HepG2 (cell line): ENCODE measurements at regions not wholly inside any gene's neighbourhood (a gene's known extent, or its start where the extent isn't known, plus 50 kb on each side); places are given as distances from the start of the nearest gene placed in this dataset.

ENCODE experiments used
- ATAC-seq: fragments of 200-7000 bp; cut with Tn5 transposase; 3 replicates; pipeline ENCODE4 v1.9.1; 2020; ENCODE audit warnings: mild to moderate bottlenecking, moderate library complexity
- BruUV-seq: library from RNA; stranded (reverse); fragments of 400-500 nt; replicated peaks from 2 replicates; lab custom pipeline; 2021; lab: Mats Ljungman, UMichigan
- CTCF ChIA-PET: fragments of 300-600 bp; formaldehyde crosslinking; extraction: SDS; loops from one replicate; lab custom pipeline; 2021; ENCODE audit warnings: low total read pairs, inconsistent platforms, low intra/inter-chr PET ratio; lab: Yijun Ruan, JAX
- POLR2A ChIA-PET: fragments of 350-600 bp; sonication (Branson Sonifier 250); formaldehyde crosslinking; loops from one replicate; lab custom pipeline; 2020; ENCODE audit warnings: antibody characterized with exemption, inconsistent platforms; lab: Yijun Ruan, JAX
- DNase-seq: peaks from one replicate; pipeline ENCODE4 v3.0.0-alpha.2; 2015; ENCODE audit warnings: low spot score
- FAIRE-seq: peaks from 3 replicates; lab custom pipeline; 2011; peaks lifted over from hg19 to GRCh38; lab: Jason Lieb, UNC
- H2AFZ ChIP-seq: one replicate; pipeline ENCODE4 v1.6.1; 2011; ENCODE audit warnings: low read length, inconsistent platforms
- H3K27ac ChIP-seq: fragments of 300-600 bp; 3 replicates; pipeline ENCODE4 v1.8.0; 2011; ENCODE audit warnings: mixed run types, mild to moderate bottlenecking, mixed read lengths, low read length, inconsistent platforms; ENCODE audit not compliant: insufficient read depth; ENCODE audit errors: extremely low read length
- H3K27me3 ChIP-seq, 2 experiments: fragments of 200-600 bp in 1 of 2; 2 replicates in 1 of 2; 3 replicates in 1 of 2; pipeline versions ENCODE4 v1.6.0 to v1.8.0; 2011; ENCODE audit warnings: low read length in 2 of 2, mild to moderate bottlenecking in 2 of 2, moderate library complexity in 2 of 2, inconsistent platforms in 1 of 2; ENCODE audit not compliant: insufficient read depth in 2 of 2, control insufficient read depth in 1 of 2
- H3K36me3 ChIP-seq, 2 experiments: fragments of 200-600 bp in 1 of 2; replicated peaks in 1 of 2; 2 replicates in 1 of 2; 3 replicates in 1 of 2; pipeline versions ENCODE4 v1.5.1 to v1.8.0; 2011; ENCODE audit warnings: low read length in 2 of 2, inconsistent platforms in 1 of 2; ENCODE audit not compliant: insufficient read depth in 2 of 2, control insufficient read depth in 1 of 2
- H3K4me1 ChIP-seq: 2 replicates; pipeline ENCODE4 v1.5.1; 2012; ENCODE audit warnings: low read length, inconsistent platforms; ENCODE audit not compliant: insufficient read depth
- H3K4me2 ChIP-seq: 2 replicates; pipeline ENCODE4 v1.6.0; 2011; ENCODE audit warnings: low read depth, low read length, inconsistent platforms
- H3K4me3 ChIP-seq, 3 experiments: fragments of 200-600 bp in 1 of 3; sonication (generic), shearing (Covaris generic) in 1 of 3; replicated peaks in 1 of 3; 2 replicates each; pipeline ENCODE4 v1.5.1; 2011 to 2016; ENCODE audit warnings: low read length in 3 of 3, inconsistent platforms in 2 of 3, low read depth in 2 of 3, mild to moderate bottlenecking in 2 of 3, control low read depth in 1 of 3, mixed read lengths in 1 of 3; ENCODE audit not compliant: insufficient read depth in 1 of 3
- H3K79me2 ChIP-seq: one replicate; pipeline ENCODE4 v1.6.1; 2011; ENCODE audit warnings: low read length, inconsistent platforms; ENCODE audit not compliant: insufficient read depth
- H3K9ac ChIP-seq: 2 replicates; pipeline ENCODE4 v1.6.0; 2011; ENCODE audit warnings: mild to moderate bottlenecking, low read depth, low read length, inconsistent platforms; ENCODE audit not compliant: insufficient read depth
- H3K9me3 ChIP-seq: 2 replicates; pipeline ENCODE4 v1.5.1; 2012; ENCODE audit warnings: mild to moderate bottlenecking, low read length
- H4K20me1 ChIP-seq: 2 replicates; pipeline ENCODE4 v1.6.0; 2011; ENCODE audit warnings: inconsistent platforms, mild to moderate bottlenecking, low read length, moderate library complexity; ENCODE audit not compliant: insufficient read depth
- ARID2 ChIP-seq: sonication (generic); formaldehyde crosslinking; IDR thresholded peaks from 2 replicates; pipeline ENCODE4 v1.8.1; 2022; ENCODE audit warnings: mild to moderate bottlenecking, missing genetic modification reagents, borderline replicate concordance
- ATRX ChIP-seq: sonication (generic); formaldehyde crosslinking; IDR thresholded peaks from 2 replicates; pipeline ENCODE4 v1.4.0; 2020; ENCODE audit warnings: missing genetic modification reagents, borderline replicate concordance
- DMAP1 ChIP-seq: IDR thresholded peaks from 2 replicates; pipeline ENCODE4 v1.6.1; 2016
- ELF4 ChIP-seq: sonication (generic); formaldehyde crosslinking; IDR thresholded peaks from 2 replicates; pipeline ENCODE4 v1.5.0; 2020; ENCODE audit warnings: missing genetic modification reagents, mild to moderate bottlenecking, moderate library complexity, borderline replicate concordance
- HINFP ChIP-seq: sonication (generic); formaldehyde crosslinking; IDR thresholded peaks from 2 replicates; pipeline ENCODE4 v1.4.0; 2020; ENCODE audit warnings: low read depth, mild to moderate bottlenecking, missing genetic modification reagents
- MAZ ChIP-seq, 2 experiments: sonication (generic) in 1 of 2; formaldehyde crosslinking in 1 of 2; IDR thresholded peaks; 2 replicates each; pipeline versions ENCODE4 v1.5.0 to v1.6.1; 2012 to 2020; ENCODE audit warnings: low read depth in 2 of 2, mild to moderate bottlenecking in 2 of 2, borderline replicate concordance in 1 of 2, improper control_type of control experiment in 1 of 2, low read length in 1 of 2, missing genetic modification reagents in 1 of 2, moderate library complexity in 1 of 2
- MTA1 ChIP-seq: sonication (generic); formaldehyde crosslinking; IDR thresholded peaks from 2 replicates; pipeline ENCODE4 v1.4.0; 2020; ENCODE audit warnings: missing genetic modification reagents, mild to moderate bottlenecking, borderline replicate concordance
- MYNN ChIP-seq: sonication (generic); formaldehyde crosslinking; IDR thresholded peaks from 2 replicates; pipeline ENCODE4 v1.4.0; 2020; ENCODE audit warnings: mild to moderate bottlenecking, low read depth, missing genetic modification reagents
- RXRB ChIP-seq: IDR thresholded peaks from 2 replicates; pipeline ENCODE4 v1.6.1; 2016; ENCODE audit warnings: borderline replicate concordance, missing genetic modification reagents, missing compliant biosample characterization
- SOX13 ChIP-seq, 3 experiments: fragments of 450-650 bp in 1 of 3; sonication (generic) in 1 of 3; formaldehyde crosslinking in 1 of 3; IDR thresholded peaks in 2 of 3; conservative IDR thresholded peaks in 1 of 3; 2 replicates each; pipeline versions ENCODE4 v1.5.0 to v1.6.1; 2016 to 2020; ENCODE audit warnings: antibody characterized with exemption in 1 of 3, mild to moderate bottlenecking in 1 of 3, missing compliant biosample characterization in 1 of 3, missing genetic modification reagents in 1 of 3, moderate library complexity in 1 of 3
- SP140L ChIP-seq: sonication (generic); formaldehyde crosslinking; IDR thresholded peaks from 2 replicates; pipeline ENCODE4 v1.4.0; 2020; ENCODE audit warnings: missing genetic modification reagents, borderline replicate concordance
- ZNF12 ChIP-seq: sonication (generic); formaldehyde crosslinking; IDR thresholded peaks from 2 replicates; pipeline ENCODE4 v1.5.0; 2020; ENCODE audit warnings: missing genetic modification reagents
- ZNF3 ChIP-seq: IDR thresholded peaks from 2 replicates; pipeline ENCODE4 v1.7.0; 2017; ENCODE audit warnings: inconsistent platforms
- ZNF75D ChIP-seq: sonication (generic); formaldehyde crosslinking; IDR thresholded peaks from 2 replicates; pipeline ENCODE4 v1.8.1; 2023; ENCODE audit warnings: missing genetic modification reagents, mild to moderate bottlenecking, borderline replicate concordance
- ZNF773 ChIP-seq: sonication (generic); formaldehyde crosslinking; IDR thresholded peaks from 2 replicates; pipeline ENCODE4 v1.4.0; 2020; ENCODE audit warnings: missing genetic modification reagents, borderline replicate concordance
- WGBS: methylation state at CpG from one replicate; pipeline ENCODE4 v1.1.6; 2017; ENCODE audit warnings: low lambda C conversion rate; 5-methylcytosine and 5-hydroxymethylcytosine counted together
- in situ Hi-C: cut with HindIII; loops from 2 replicates; pipeline ENCODE4 v1.10.0; 2017; ENCODE audit warnings: low pct_unique_long_range_greater_than_20kb; ENCODE audit not compliant: extremely low pct_ligation_motif_present
- intact Hi-C: fragments of 100-400 bp; cut with micrococcal nuclease; formaldehyde crosslinking; loops from one replicate; pipeline ENCODE4 v1.10.0; 2022; ENCODE audit not compliant: unreplicated experiment

- Histone ChIP-seq H3K27me3 (no peaks in the 10 kb centered on the region), H3K9me3 (peaks cover 69% of the 10 kb centered on the region), H3K4me1 (no peaks in the 10 kb centered on the region), H3K79me2 (no peaks in the 10 kb centered on the region), H3K9ac (no peak overlapping the region), H4K20me1 (no peaks in the 10 kb centered on the region), H2AFZ (no peak overlapping the region), H3K4me3 (no peak overlapping the region), H3K4me2 (no peak overlapping the region), H3K36me3 (no peaks in the 10 kb centered on the region), H3K27ac (no peak overlapping the region)
- TF ChIP-seq ZNF3 (CRISPR knock-in tag) (no peak), MYNN (CRISPR knock-in tag) (no peak), ELF4 (CRISPR knock-in tag) (no peak), MAZ (IDR thresholded peaks at IDR 0.05; ENCODE audit: borderline replicate concordance, low read depth, low read length) (no peak), MAZ (CRISPR knock-in tag; IDR thresholded peaks at IDR 0.05; ENCODE audit: low read depth) (no peak), RXRB (CRISPR knock-in tag) (no peak), DMAP1 (no peak), SP140L (no peak), ZNF773 (CRISPR knock-in tag) (no peak), SOX13 (IDR thresholded peaks at IDR 0.05) (no peak), SOX13 (CRISPR knock-in tag; conservative IDR thresholded peaks at IDR 0.05 in 1 of 2, IDR thresholded peaks at IDR 0.05 in 1 of 2) (no peak), ATRX (CRISPR knock-in tag) (no peak), ZNF75D (CRISPR knock-in tag) (no peak), ARID2 (no peak), MTA1 (CRISPR knock-in tag) (no peak), HINFP (CRISPR knock-in tag) (no peak), ZNF12 (CRISPR knock-in tag) (no peak)
- intact Hi-C loops, result no loop called here
- ChIA-PET POLR2A (no interaction called here), CTCF (no interaction called here)
- in situ Hi-C loops, result no loop called here
- WGBS, result 2% methylated on average over 3 of the region's 3 CpGs
- no peak for FAIRE-seq
- no peak for DNase-seq
- no peak for ATAC-seq
- BruUV-seq, result no TSS peak
Measured at GRCh38 chr18:55687106-55687505, 99.1 kb upstream of the TCF4 start.
